DND-41 (cell line): ENCODE measurements at regions not wholly inside any gene's neighbourhood (a gene's known extent, or its start where the extent isn't known, plus 50 kb on each side); places are given as distances from the start of the nearest gene placed in this dataset.

Source experiments
- ATAC-seq: fragments of 200-7000 bp; cut with Tn5 transposase; 3 replicates; pipeline ENCODE4 v1.9.1; 2021; ENCODE audit warnings: low read depth; ENCODE audit not compliant: insufficient read depth
- DNase-seq: peaks from one replicate; pipeline ENCODE4 v3.0.0-alpha.2; 2020
- H2AFZ ChIP-seq: 2 replicates; pipeline ENCODE4 v1.6.0; 2012; ENCODE audit warnings: low read depth, low read length
- H3K27ac ChIP-seq: 2 replicates; pipeline ENCODE4 v1.5.1; 2012; ENCODE audit warnings: low read length, inconsistent platforms
- H3K27me3 ChIP-seq: fragments of 200-600 bp; sonication (generic); 2 replicates; pipeline ENCODE4 v1.6.0; 2012; ENCODE audit warnings: low read length, mild to moderate bottlenecking, inconsistent platforms; ENCODE audit not compliant: insufficient read depth, poor library complexity
- H3K36me3 ChIP-seq: 2 replicates; pipeline ENCODE4 v1.5.1; 2012; ENCODE audit warnings: low read length, inconsistent platforms; ENCODE audit not compliant: insufficient read depth
- H3K4me1 ChIP-seq: 2 replicates; pipeline ENCODE4 v1.5.1; 2012; ENCODE audit warnings: mild to moderate bottlenecking, low read length; ENCODE audit not compliant: insufficient read depth
- H3K4me2 ChIP-seq: 2 replicates; pipeline ENCODE4 v1.6.0; 2012; ENCODE audit warnings: mild to moderate bottlenecking, moderate library complexity, low read length, inconsistent platforms; ENCODE audit not compliant: insufficient read depth
- H3K4me3 ChIP-seq, 2 experiments: fragments of 200-600 bp in 1 of 2; shearing (Covaris generic) in 1 of 2; 2 replicates each; pipeline ENCODE4 v1.5.1; 2012 to 2016; ENCODE audit warnings: inconsistent platforms in 2 of 2, low read length in 2 of 2, mild to moderate bottlenecking in 2 of 2, low read depth in 1 of 2, moderate library complexity in 1 of 2
- H3K79me2 ChIP-seq: 2 replicates; pipeline ENCODE4 v1.6.0; 2012; ENCODE audit warnings: low read length, inconsistent platforms; ENCODE audit not compliant: insufficient read depth
- H3K9ac ChIP-seq: 2 replicates; pipeline ENCODE4 v1.6.0; 2012; ENCODE audit warnings: low read depth, mild to moderate bottlenecking, inconsistent platforms, low read length, moderate library complexity
- H3K9me3 ChIP-seq: 2 replicates; pipeline ENCODE4 v1.5.1; 2012; ENCODE audit warnings: low read length, moderate library complexity, mild to moderate bottlenecking, inconsistent platforms; ENCODE audit not compliant: insufficient read depth, severe bottlenecking
- H4K20me1 ChIP-seq: 2 replicates; pipeline ENCODE4 v1.6.0; 2012; ENCODE audit warnings: low read length; ENCODE audit not compliant: insufficient read depth
- EZH2 ChIP-seq: IDR thresholded peaks from 3 replicates; pipeline ENCODE4 v1.6.1; 2012; ENCODE audit warnings: borderline replicate concordance, low read depth, mild to moderate bottlenecking, moderate library complexity, low read length, inconsistent platforms; ENCODE audit not compliant: severe bottlenecking
- TF ChIP-seq, protein P1 (sequence below): IDR thresholded peaks from 2 replicates; pipeline ENCODE4 v1.5.1; 2012; ENCODE audit warnings: borderline replicate concordance, low read length, moderate library complexity, mild to moderate bottlenecking; ENCODE audit not compliant: poor library complexity, severe bottlenecking; ENCODE audit errors: extremely low read depth

DNA sequence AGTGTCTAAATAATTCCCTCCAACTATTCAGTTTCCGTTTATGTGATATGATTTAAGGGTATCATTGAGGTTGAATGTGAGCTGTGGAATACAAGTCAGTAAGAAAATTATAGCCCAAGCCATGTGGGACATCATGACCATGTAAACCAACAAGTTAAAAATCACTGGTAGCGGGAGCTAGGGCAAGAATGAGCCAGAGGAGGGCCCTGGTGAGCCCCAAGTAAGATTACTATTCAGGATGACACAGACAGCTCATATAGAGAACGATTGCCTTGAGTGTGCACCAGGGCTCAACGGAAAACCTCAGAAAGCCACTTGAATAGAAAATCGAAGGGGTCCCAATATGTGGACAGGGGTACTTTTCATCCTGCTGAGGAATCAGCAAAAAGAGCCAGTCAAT lies 87.8 kb upstream of the RBMS1 start:
- no peaks in the 10 kb centered on the region for H3K9me3 ChIP-seq
- no peaks in the 10 kb centered on the region for H3K4me1 ChIP-seq
- H3K27me3 ChIP-seq, result no peaks in the 10 kb centered on the region
- H2AFZ ChIP-seq, result no peak overlapping the region
- TF ChIP-seq, protein P1, sequence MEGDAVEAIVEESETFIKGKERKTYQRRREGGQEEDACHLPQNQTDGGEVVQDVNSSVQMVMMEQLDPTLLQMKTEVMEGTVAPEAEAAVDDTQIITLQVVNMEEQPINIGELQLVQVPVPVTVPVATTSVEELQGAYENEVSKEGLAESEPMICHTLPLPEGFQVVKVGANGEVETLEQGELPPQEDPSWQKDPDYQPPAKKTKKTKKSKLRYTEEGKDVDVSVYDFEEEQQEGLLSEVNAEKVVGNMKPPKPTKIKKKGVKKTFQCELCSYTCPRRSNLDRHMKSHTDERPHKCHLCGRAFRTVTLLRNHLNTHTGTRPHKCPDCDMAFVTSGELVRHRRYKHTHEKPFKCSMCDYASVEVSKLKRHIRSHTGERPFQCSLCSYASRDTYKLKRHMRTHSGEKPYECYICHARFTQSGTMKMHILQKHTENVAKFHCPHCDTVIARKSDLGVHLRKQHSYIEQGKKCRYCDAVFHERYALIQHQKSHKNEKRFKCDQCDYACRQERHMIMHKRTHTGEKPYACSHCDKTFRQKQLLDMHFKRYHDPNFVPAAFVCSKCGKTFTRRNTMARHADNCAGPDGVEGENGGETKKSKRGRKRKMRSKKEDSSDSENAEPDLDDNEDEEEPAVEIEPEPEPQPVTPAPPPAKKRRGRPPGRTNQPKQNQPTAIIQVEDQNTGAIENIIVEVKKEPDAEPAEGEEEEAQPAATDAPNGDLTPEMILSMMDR, result no peak
- TF ChIP-seq EZH2, result no peak
- no peak for DNase-seq
- no peak overlapping the region for H3K4me2 ChIP-seq
- no peaks in the 10 kb centered on the region for H4K20me1 ChIP-seq
- ATAC-seq, result no peak
- H3K36me3 ChIP-seq, result no peaks in the 10 kb centered on the region
- no peak overlapping the region for H3K4me3 ChIP-seq
- H3K9ac ChIP-seq, result no peak overlapping the region
- no peak overlapping the region for H3K27ac ChIP-seq
- H3K79me2 ChIP-seq, result no peaks in the 10 kb centered on the region

DNA sequence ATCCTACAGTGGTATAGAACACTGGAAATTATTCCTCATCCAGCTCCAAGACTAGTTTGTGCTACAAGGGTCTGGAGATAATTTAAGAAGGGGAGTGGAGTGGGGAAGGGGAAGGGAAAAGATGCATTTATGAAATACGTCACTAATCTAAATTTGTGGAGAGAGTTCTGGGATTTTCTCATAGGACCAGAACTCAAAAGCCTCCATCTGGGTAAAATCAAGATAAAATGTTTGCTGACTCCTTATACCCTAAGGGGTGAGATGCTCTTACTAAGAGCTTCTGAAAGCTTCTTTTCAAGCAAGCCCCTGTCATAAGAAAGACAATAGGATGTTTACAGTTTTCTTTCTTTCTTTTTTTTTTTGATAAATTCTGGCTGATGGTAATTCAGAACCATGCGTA lies 88.5 kb upstream of the RBMS1 start:
- no peak overlapping the region for H3K4me2 ChIP-seq
- TF ChIP-seq EZH2, result no peak
- TF ChIP-seq, protein P1, result no peak
- no peaks in the 10 kb centered on the region for H3K4me1 ChIP-seq
- ATAC-seq, result no peak
- H3K27me3 ChIP-seq, result no peaks in the 10 kb centered on the region
- no peak overlapping the region for H3K4me3 ChIP-seq
- no peak overlapping the region for H3K27ac ChIP-seq
- no peak for DNase-seq
- no peaks in the 10 kb centered on the region for H3K79me2 ChIP-seq
- no peaks in the 10 kb centered on the region for H4K20me1 ChIP-seq
- H3K9me3 ChIP-seq, result no peaks in the 10 kb centered on the region
- H3K36me3 ChIP-seq, result no peaks in the 10 kb centered on the region
- H2AFZ ChIP-seq, result no peak overlapping the region
- no peak overlapping the region for H3K9ac ChIP-seq

DNA sequence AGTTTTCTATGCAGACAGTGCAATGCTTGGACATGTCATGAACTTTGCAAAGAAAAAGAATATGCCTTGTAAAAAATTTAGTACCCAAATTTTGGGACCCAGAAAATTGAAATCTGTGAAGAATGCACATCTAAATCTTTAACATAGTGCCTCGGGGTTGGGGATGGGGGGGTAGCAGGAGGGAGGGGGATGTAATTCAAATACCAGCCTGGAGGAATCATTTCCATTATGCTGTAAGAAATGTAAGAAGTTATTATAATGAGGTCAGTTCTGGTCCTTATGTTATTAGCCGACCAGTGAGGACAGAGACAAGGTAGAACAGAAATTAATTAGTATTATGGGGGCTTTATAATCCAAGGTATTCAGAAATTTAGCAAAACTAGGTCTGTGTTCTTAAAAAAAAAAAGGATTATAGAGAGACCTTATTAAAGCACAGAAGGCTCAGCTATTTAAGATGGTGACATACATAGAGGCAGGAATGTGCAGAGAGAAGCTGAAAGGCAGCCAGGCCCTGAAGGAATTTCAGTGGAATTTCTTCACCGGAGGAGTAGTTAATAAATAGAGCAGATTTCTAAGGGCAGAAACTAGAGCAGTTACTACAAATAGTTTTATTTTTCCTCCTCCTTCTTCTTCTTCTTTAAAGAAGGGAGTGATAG lies 89.0 kb upstream of the RBMS1 start:
- ATAC-seq (no peak), DNase-seq (no peak)
- Histone ChIP-seq H3K9me3 (no peaks in the 10 kb centered on the region), H3K79me2 (no peaks in the 10 kb centered on the region), H3K4me1 (no peaks in the 10 kb centered on the region), H3K27me3 (no peaks in the 10 kb centered on the region), H3K36me3 (no peaks in the 10 kb centered on the region), H3K27ac (no peak overlapping the region), H3K9ac (no peak overlapping the region), H3K4me2 (no peak overlapping the region), H2AFZ (no peak overlapping the region), H3K4me3 (no peak overlapping the region), H4K20me1 (no peaks in the 10 kb centered on the region)
- TF ChIP-seq EZH2, result no peak
- TF ChIP-seq, protein P1, result no peak

DNA sequence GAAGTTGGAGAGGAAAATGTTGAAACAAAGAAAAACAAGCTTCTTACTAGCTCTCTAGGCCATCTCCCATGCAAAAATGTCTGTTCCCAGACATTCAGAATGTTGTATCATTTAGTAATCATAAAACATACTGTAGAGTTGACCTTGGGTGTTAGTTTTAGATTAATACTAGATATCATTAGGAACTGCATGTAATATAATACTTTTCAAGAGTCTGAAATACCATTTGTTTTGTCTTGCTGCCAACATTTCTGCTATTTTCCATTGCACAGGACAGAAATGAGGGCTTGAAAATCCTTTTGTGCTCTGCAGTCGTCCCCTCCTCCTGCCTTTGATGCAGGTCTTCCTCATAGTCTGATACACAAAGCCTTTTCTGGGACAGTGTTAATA lies 89.5 kb upstream of the RBMS1 start:
- Histone ChIP-seq H3K36me3 (no peaks in the 10 kb centered on the region), H3K4me2 (no peak overlapping the region), H3K27ac (no peak overlapping the region), H3K4me1 (no peaks in the 10 kb centered on the region), H3K79me2 (no peaks in the 10 kb centered on the region), H3K9ac (no peak overlapping the region), H4K20me1 (no peaks in the 10 kb centered on the region), H3K4me3 (no peak overlapping the region), H2AFZ (no peak overlapping the region), H3K27me3 (no peaks in the 10 kb centered on the region), H3K9me3 (no peaks in the 10 kb centered on the region)
- TF ChIP-seq, protein P1, result no peak
- TF ChIP-seq EZH2, result no peak
- DNase-seq (no peak), ATAC-seq (no peak)
